GM21717 (cell line): ENCODE measurements at regions not wholly inside any gene's neighbourhood (a gene's known extent, or its start where the extent isn't known, plus 50 kb on each side); places are given as distances from the start of the nearest gene placed in this dataset.
"Not testable (repeated sequence)": the region's sequence is repeated elsewhere in the genome, so short reads cannot be mapped to it uniquely, and the experiment has no call there.

Experiments used
- ATAC-seq: cut with Tn5 transposase; IDR thresholded peaks from one replicate; pipeline ENCODE4 v1.9.1; 2021; ENCODE audit warnings: mild to moderate bottlenecking, moderate library complexity; ENCODE audit not compliant: unreplicated experiment

GRCh38 chr1:91099746-91100621, 78.1 kb upstream of the ZNF644 start:
- no peak for ATAC-seq

GRCh38 chr1:91098299-91098906, 76.6 kb upstream of the ZNF644 start:
- no peak for ATAC-seq

- not testable (repeated sequence) for ATAC-seq
These were observed 73.5 kb upstream of the ZNF644 start for GRCh38 chr1:91095321-91095720.

- ATAC-seq, result no peak
These were observed 70.7 kb upstream of the ZNF644 start for GRCh38 chr1:91092503-91092902.

- ATAC-seq, result no peak
These were observed 70.0 kb upstream of the ZNF644 start for GRCh38 chr1:91091812-91092211.

GRCh38 chr1:91080650-91081049, 58.8 kb upstream of the ZNF644 start:
- peak; percentile 74 for ATAC-seq

GRCh38 chr1:91078859-91079258, 57.0 kb upstream of the ZNF644 start:
- no peak for ATAC-seq

- ATAC-seq, result no peak
These were observed 55.0 kb upstream of the ZNF644 start for GRCh38 chr1:91076834-91077233.

GRCh38 chr1:91075233-91076135, 53.6 kb upstream of the ZNF644 start:
- no peak for ATAC-seq

- no peak for ATAC-seq
These were observed 51.5 kb upstream of the ZNF644 start for GRCh38 chr1:91073299-91073698.

GRCh38 chr1:91071838-91072237, 50.0 kb upstream of the ZNF644 start:
- ATAC-seq, result no peak
